ENCODE measurements at regions not wholly inside any gene's neighbourhood (a gene's known extent, or its start where the extent isn't known, plus 50 kb on each side); places are given as distances from the start of the nearest gene placed in this dataset.

GRCh38 chr17:54085020-54085419 lies 262.3 kb downstream of the KIF2B start:
- Histone ChIP-seq H3K4me2 (no peak overlapping the region), H3K4me3 (IDR thresholded peaks at IDR 0.05; ENCODE audit: insufficient read depth, low read depth, low read length) (no peak overlapping the region), H3K27me3 (ENCODE audit: insufficient read depth, low read depth) (no peaks in the 10 kb centered on the region), H3K36me3 (ENCODE audit: insufficient read depth) (no peaks in the 10 kb centered on the region), H2AFZ (ENCODE audit: low read depth) (no peak overlapping the region), H3K79me2 (ENCODE audit: insufficient read depth, low read depth) (no peaks in the 10 kb centered on the region), H3K27ac (no peak overlapping the region), H3K9ac (no peak overlapping the region), H4K20me1 (ENCODE audit: insufficient read depth) (no peaks in the 10 kb centered on the region), H3K4me1 (ENCODE audit: low read depth, poor library complexity, severe bottlenecking) (no peaks in the 10 kb centered on the region)
- TF ChIP-seq CTCF (conservative IDR thresholded peaks at IDR 0.05; ENCODE audit: low read depth, low read length), result no peak

- no peaks in the 10 kb centered on the region for H3K4me1 ChIP-seq (ENCODE audit: low read depth, poor library complexity, severe bottlenecking)
- no peak for TF ChIP-seq CTCF (conservative IDR thresholded peaks at IDR 0.05; ENCODE audit: low read depth, low read length)
- H3K9ac ChIP-seq, result no peak overlapping the region
- H2AFZ ChIP-seq (ENCODE audit: low read depth), result no peak overlapping the region
- H3K27ac ChIP-seq, result no peak overlapping the region
- no peaks in the 10 kb centered on the region for H4K20me1 ChIP-seq (ENCODE audit: insufficient read depth)
- H3K79me2 ChIP-seq (ENCODE audit: insufficient read depth, low read depth), result no peaks in the 10 kb centered on the region
- H3K36me3 ChIP-seq (ENCODE audit: insufficient read depth), result no peaks in the 10 kb centered on the region
- H3K27me3 ChIP-seq (ENCODE audit: insufficient read depth, low read depth), result no peaks in the 10 kb centered on the region
- no peak overlapping the region for H3K4me2 ChIP-seq
- H3K4me3 ChIP-seq (IDR thresholded peaks at IDR 0.05; ENCODE audit: insufficient read depth, low read depth, low read length), result no peak overlapping the region
Measured at GRCh38 chr17:54085934-54086333, 263.2 kb downstream of the KIF2B start.

GRCh38 chr17:54096216-54096615 lies 273.5 kb downstream of the KIF2B start:
- H3K36me3 ChIP-seq (ENCODE audit: insufficient read depth), result no peaks in the 10 kb centered on the region
- no peak for TF ChIP-seq CTCF (conservative IDR thresholded peaks at IDR 0.05; ENCODE audit: low read depth, low read length)
- no peak overlapping the region for H2AFZ ChIP-seq (ENCODE audit: low read depth)
- no peaks in the 10 kb centered on the region for H3K4me1 ChIP-seq (ENCODE audit: low read depth, poor library complexity, severe bottlenecking)
- H3K9ac ChIP-seq, result no peak overlapping the region
- no peaks in the 10 kb centered on the region for H3K27me3 ChIP-seq (ENCODE audit: insufficient read depth, low read depth)
- H3K79me2 ChIP-seq (ENCODE audit: insufficient read depth, low read depth), result no peaks in the 10 kb centered on the region
- H3K27ac ChIP-seq, result no peak overlapping the region
- H3K4me2 ChIP-seq, result no peak overlapping the region
- no peak overlapping the region for H3K4me3 ChIP-seq (IDR thresholded peaks at IDR 0.05; ENCODE audit: insufficient read depth, low read depth, low read length)
- H4K20me1 ChIP-seq (ENCODE audit: insufficient read depth), result no peaks in the 10 kb centered on the region

GRCh38 chr17:54099221-54099620 lies 276.5 kb downstream of the KIF2B start:
- H2AFZ ChIP-seq (ENCODE audit: low read depth), result no peak overlapping the region
- no peaks in the 10 kb centered on the region for H3K4me1 ChIP-seq (ENCODE audit: low read depth, poor library complexity, severe bottlenecking)
- no peak overlapping the region for H3K27ac ChIP-seq
- H3K27me3 ChIP-seq (ENCODE audit: insufficient read depth, low read depth), result no peaks in the 10 kb centered on the region
- no peaks in the 10 kb centered on the region for H3K36me3 ChIP-seq (ENCODE audit: insufficient read depth)
- H3K4me3 ChIP-seq (IDR thresholded peaks at IDR 0.05; ENCODE audit: insufficient read depth, low read depth, low read length), result no peak overlapping the region
- H3K4me2 ChIP-seq, result no peak overlapping the region
- TF ChIP-seq CTCF (conservative IDR thresholded peaks at IDR 0.05; ENCODE audit: low read depth, low read length), result no peak
- no peak overlapping the region for H3K9ac ChIP-seq
- no peaks in the 10 kb centered on the region for H3K79me2 ChIP-seq (ENCODE audit: insufficient read depth, low read depth)
- H4K20me1 ChIP-seq (ENCODE audit: insufficient read depth), result no peaks in the 10 kb centered on the region

- Histone ChIP-seq H3K4me2 (no peak overlapping the region), H3K36me3 (ENCODE audit: insufficient read depth) (no peaks in the 10 kb centered on the region), H3K9ac (no peak overlapping the region), H3K4me3 (IDR thresholded peaks at IDR 0.05; ENCODE audit: insufficient read depth, low read depth, low read length) (no peak overlapping the region), H4K20me1 (ENCODE audit: insufficient read depth) (no peaks in the 10 kb centered on the region), H2AFZ (ENCODE audit: low read depth) (no peak overlapping the region), H3K79me2 (ENCODE audit: insufficient read depth, low read depth) (no peaks in the 10 kb centered on the region), H3K27ac (no peak overlapping the region), H3K4me1 (ENCODE audit: low read depth, poor library complexity, severe bottlenecking) (no peaks in the 10 kb centered on the region), H3K27me3 (ENCODE audit: insufficient read depth, low read depth) (no peaks in the 10 kb centered on the region)
- TF ChIP-seq CTCF (conservative IDR thresholded peaks at IDR 0.05; ENCODE audit: low read depth, low read length), result no peak
Measured at GRCh38 chr17:54102246-54102645, 279.5 kb downstream of the KIF2B start.

Measured in KMS-11 (cell line).